ENCODE measurements at regions not wholly inside any gene's neighbourhood (a gene's known extent, or its start where the extent isn't known, plus 50 kb on each side); places are given as distances from the start of the nearest gene placed in this dataset.

- peaks cover 24% of the 10 kb centered on the region for H3K4me1 ChIP-seq (ENCODE audit: control insufficient read depth, insufficient read depth, low read length, poor library complexity, severe bottlenecking)
- H3K9me3 ChIP-seq (ENCODE audit: control insufficient read depth, low read length) = peaks cover 4% of the 10 kb centered on the region
- H3K27ac ChIP-seq (ENCODE audit: low read depth, low read length, severe bottlenecking) = no peak overlapping the region
- H3K36me3 ChIP-seq (ENCODE audit: control insufficient read depth, insufficient read depth, low read length) = no peaks in the 10 kb centered on the region
- 83 to 88% methylated on average over 3 to 4 of the region's 4 CpGs for WGBS, 2 experiments (ENCODE audit: insufficient coverage in 2 of 2)
- no peak overlapping the region for H3K4me3 ChIP-seq (ENCODE audit: extremely low read depth, insufficient read depth, low read length, poor library complexity, severe bottlenecking)
Observed at GRCh38 chr2:15736396-15737180, 144.9 kb downstream of the DDX1 start.

DNA sequence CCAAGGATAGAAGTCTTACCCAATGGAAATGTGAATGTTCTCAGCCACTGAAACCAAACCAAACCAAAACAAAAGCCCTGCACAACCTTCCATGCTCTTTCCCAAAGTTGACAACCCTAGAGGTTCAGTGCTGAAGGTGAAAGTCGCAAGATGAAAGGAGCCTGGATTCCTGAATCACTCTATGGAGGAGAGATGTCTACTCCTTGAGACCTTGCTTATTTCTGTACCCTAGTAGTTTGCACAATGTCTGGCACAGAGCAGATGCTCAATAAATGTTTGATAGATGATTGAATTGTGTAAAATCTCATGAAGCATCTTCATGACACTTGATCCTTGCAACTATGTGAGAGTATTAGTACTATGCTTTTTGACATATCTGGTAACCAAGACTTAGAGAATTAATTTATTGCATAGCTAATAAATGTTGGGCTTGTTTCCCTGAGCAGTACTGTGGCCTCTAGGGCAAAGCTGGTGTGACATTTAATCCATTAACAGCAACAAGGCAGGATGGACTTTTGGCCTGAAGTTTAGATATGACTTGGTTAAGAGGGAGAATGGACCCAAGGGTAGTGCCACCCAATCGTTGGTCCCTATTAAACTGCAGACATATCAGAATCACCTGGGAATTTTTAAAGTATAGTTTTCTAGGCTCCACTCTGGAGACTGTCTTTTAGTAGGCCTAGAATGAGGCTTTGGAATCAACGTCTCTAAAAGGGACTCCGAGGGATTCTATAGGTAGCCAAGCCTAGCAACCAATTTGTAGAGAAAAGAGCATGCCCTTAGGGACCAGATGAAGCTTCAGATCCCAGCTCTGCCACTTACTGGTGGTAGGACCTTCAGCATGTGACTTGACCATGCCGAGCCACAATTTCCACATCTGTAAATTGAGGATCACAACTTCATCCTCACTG lies 145.9 kb downstream of the DDX1 start:
- H3K27ac ChIP-seq (ENCODE audit: low read depth, low read length, severe bottlenecking) = no peak overlapping the region
- 95 to 100% methylated on average over 4 of the region's 5 CpGs for WGBS, 2 experiments (ENCODE audit: insufficient coverage in 2 of 2)
- peaks cover 21% of the 10 kb centered on the region for H3K4me1 ChIP-seq (ENCODE audit: control insufficient read depth, insufficient read depth, low read length, poor library complexity, severe bottlenecking)
- no peak overlapping the region for H3K4me3 ChIP-seq (ENCODE audit: extremely low read depth, insufficient read depth, low read length, poor library complexity, severe bottlenecking)
- H3K9me3 ChIP-seq (ENCODE audit: control insufficient read depth, low read length) = peaks cover 4% of the 10 kb centered on the region
- no peaks in the 10 kb centered on the region for H3K36me3 ChIP-seq (ENCODE audit: control insufficient read depth, insufficient read depth, low read length)

DNA sequence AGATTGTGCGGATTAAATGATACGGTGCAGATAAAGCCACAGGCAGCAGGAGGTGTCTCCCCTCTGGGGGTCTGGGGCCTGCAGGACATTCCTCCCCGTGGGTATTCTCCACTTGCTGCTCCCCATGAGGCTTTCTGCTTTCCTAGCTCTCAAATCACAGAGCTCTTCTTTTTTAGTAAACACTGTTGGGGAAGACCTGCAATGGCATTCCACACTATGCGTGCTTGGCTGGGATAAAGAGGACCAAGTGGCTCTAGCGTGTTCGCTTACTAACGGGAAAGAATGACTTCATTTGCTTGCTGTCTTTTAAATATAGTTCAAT lies 146.5 kb downstream of the DDX1 start:
- 87 to 89% methylated on average over 3 to 4 of the region's 7 CpGs for WGBS, 2 experiments (ENCODE audit: insufficient coverage in 2 of 2)
- no peak overlapping the region for H3K27ac ChIP-seq (ENCODE audit: low read depth, low read length, severe bottlenecking)
- peaks cover 18% of the 10 kb centered on the region for H3K4me1 ChIP-seq (ENCODE audit: control insufficient read depth, insufficient read depth, low read length, poor library complexity, severe bottlenecking)
- H3K4me3 ChIP-seq (ENCODE audit: extremely low read depth, insufficient read depth, low read length, poor library complexity, severe bottlenecking) = no peak overlapping the region
- H3K36me3 ChIP-seq (ENCODE audit: control insufficient read depth, insufficient read depth, low read length) = no peaks in the 10 kb centered on the region
- H3K9me3 ChIP-seq (ENCODE audit: control insufficient read depth, low read length) = peaks cover 4% of the 10 kb centered on the region

GRCh38 chr2:15738943-15739342 lies 147.3 kb downstream of the DDX1 start:
- WGBS, 2 experiments (ENCODE audit: insufficient coverage in 2 of 2) = 90 to 92% methylated on average over 3 to 4 of the region's 5 CpGs
- no peak overlapping the region for H3K4me3 ChIP-seq (ENCODE audit: extremely low read depth, insufficient read depth, low read length, poor library complexity, severe bottlenecking)
- no peaks in the 10 kb centered on the region for H3K36me3 ChIP-seq (ENCODE audit: control insufficient read depth, insufficient read depth, low read length)
- H3K27ac ChIP-seq (ENCODE audit: low read depth, low read length, severe bottlenecking) = no peak overlapping the region
- H3K9me3 ChIP-seq (ENCODE audit: control insufficient read depth, low read length) = peaks cover 4% of the 10 kb centered on the region
- H3K4me1 ChIP-seq (ENCODE audit: control insufficient read depth, insufficient read depth, low read length, poor library complexity, severe bottlenecking) = peaks cover 13% of the 10 kb centered on the region

GRCh38 chr2:15744820-15745219 lies 153.2 kb downstream of the DDX1 start:
- WGBS, 2 experiments (ENCODE audit: insufficient coverage in 2 of 2) = 98 to 99% methylated on average over 5 of the region's 5 CpGs
- no peak overlapping the region for H3K27ac ChIP-seq (ENCODE audit: low read depth, low read length, severe bottlenecking)
- H3K9me3 ChIP-seq (ENCODE audit: control insufficient read depth, low read length) = peaks cover 4% of the 10 kb centered on the region
- no peak overlapping the region for H3K4me3 ChIP-seq (ENCODE audit: extremely low read depth, insufficient read depth, low read length, poor library complexity, severe bottlenecking)
- no peaks in the 10 kb centered on the region for H3K36me3 ChIP-seq (ENCODE audit: control insufficient read depth, insufficient read depth, low read length)
- H3K4me1 ChIP-seq (ENCODE audit: control insufficient read depth, insufficient read depth, low read length, poor library complexity, severe bottlenecking) = peaks cover 27% of the 10 kb centered on the region

- 100% methylated on average over 2 of the region's 3 CpGs for whole genome bisulfite sequencing, 2 experiments (ENCODE audit: insufficient coverage in 2 of 2)
- H3K27ac ChIP-seq (ENCODE audit: low read depth, low read length, severe bottlenecking) = no peak overlapping the region
Observed at GRCh38 chr2:15745350-15745749, 153.7 kb downstream of the DDX1 start.

GRCh38 chr2:15745907-15746702 lies 154.4 kb downstream of the DDX1 start:
- H3K9me3 ChIP-seq (ENCODE audit: control insufficient read depth, low read length) = no peaks in the 10 kb centered on the region
- 90 to 95% methylated on average over 3 of the region's 6 CpGs for WGBS, 2 experiments (ENCODE audit: insufficient coverage in 2 of 2)
- no peak overlapping the region for H3K4me3 ChIP-seq (ENCODE audit: extremely low read depth, insufficient read depth, low read length, poor library complexity, severe bottlenecking)
- no peak overlapping the region for H3K27ac ChIP-seq (ENCODE audit: low read depth, low read length, severe bottlenecking)
- H3K4me1 ChIP-seq (ENCODE audit: control insufficient read depth, insufficient read depth, low read length, poor library complexity, severe bottlenecking) = peaks cover 27% of the 10 kb centered on the region
- H3K36me3 ChIP-seq (ENCODE audit: control insufficient read depth, insufficient read depth, low read length) = no peaks in the 10 kb centered on the region

More at GRCh38 chr2:15745350-15745749, 153.7 kb downstream of the DDX1 start:
- no peaks in the 10 kb centered on the region for H3K9me3 ChIP-seq (ENCODE audit: control insufficient read depth, low read length)
- H3K4me3 ChIP-seq (ENCODE audit: extremely low read depth, insufficient read depth, low read length, poor library complexity, severe bottlenecking) = no peak overlapping the region
- H3K36me3 ChIP-seq (ENCODE audit: control insufficient read depth, insufficient read depth, low read length) = no peaks in the 10 kb centered on the region
- H3K4me1 ChIP-seq (ENCODE audit: control insufficient read depth, insufficient read depth, low read length, poor library complexity, severe bottlenecking) = peaks cover 27% of the 10 kb centered on the region

DNA sequence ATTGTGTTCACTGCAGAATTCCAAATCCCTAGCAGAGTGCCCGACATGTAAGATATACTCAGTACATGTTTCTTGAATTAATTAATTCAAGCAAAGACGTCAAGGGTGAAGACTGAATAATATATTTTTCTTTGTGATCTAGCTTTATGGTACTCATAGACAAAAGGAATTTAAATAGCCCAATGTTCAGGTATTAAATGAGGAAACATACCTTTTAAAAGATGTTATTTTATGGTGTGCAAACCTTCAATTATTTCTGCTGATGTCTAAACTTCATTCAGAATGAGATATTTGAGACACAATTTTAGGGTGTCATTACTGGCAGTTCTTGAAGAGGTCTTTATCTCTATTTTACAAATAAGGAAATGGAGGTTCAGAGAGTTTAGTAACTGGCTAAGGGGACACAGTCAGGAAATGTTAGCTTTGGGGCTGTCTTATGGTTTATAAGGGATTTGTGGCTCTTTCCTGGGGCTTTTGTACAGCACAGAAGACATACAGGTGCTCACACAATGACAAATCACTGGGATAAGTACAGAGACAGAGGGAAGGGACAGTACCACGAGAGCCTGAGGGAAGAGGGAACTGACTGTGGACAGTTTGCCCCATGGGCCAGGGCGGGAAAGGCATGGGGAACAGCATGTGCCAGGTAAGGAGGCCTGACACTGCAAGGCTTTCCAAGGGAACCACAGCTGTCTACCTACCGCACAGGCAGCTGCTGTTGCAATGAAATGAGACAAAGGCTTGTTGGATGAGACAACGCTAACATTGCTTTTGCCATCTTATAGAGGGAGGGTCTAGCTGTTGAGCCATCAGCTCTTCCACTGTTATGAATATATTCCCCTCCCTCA lies 155.3 kb downstream of the DDX1 start:
- H3K4me1 ChIP-seq (ENCODE audit: control insufficient read depth, insufficient read depth, low read length, poor library complexity, severe bottlenecking) = peaks cover 27% of the 10 kb centered on the region
- no peaks in the 10 kb centered on the region for H3K9me3 ChIP-seq (ENCODE audit: control insufficient read depth, low read length)
- no peaks in the 10 kb centered on the region for H3K36me3 ChIP-seq (ENCODE audit: control insufficient read depth, insufficient read depth, low read length)
- no peak overlapping the region for H3K4me3 ChIP-seq (ENCODE audit: extremely low read depth, insufficient read depth, low read length, poor library complexity, severe bottlenecking)
- peak overlapping the region; percentile 95 for H3K27ac ChIP-seq (ENCODE audit: low read depth, low read length, severe bottlenecking)
- WGBS, 2 experiments (ENCODE audit: insufficient coverage in 2 of 2) = 87 to 94% methylated on average over 3 to 4 of the region's 6 CpGs

DNA sequence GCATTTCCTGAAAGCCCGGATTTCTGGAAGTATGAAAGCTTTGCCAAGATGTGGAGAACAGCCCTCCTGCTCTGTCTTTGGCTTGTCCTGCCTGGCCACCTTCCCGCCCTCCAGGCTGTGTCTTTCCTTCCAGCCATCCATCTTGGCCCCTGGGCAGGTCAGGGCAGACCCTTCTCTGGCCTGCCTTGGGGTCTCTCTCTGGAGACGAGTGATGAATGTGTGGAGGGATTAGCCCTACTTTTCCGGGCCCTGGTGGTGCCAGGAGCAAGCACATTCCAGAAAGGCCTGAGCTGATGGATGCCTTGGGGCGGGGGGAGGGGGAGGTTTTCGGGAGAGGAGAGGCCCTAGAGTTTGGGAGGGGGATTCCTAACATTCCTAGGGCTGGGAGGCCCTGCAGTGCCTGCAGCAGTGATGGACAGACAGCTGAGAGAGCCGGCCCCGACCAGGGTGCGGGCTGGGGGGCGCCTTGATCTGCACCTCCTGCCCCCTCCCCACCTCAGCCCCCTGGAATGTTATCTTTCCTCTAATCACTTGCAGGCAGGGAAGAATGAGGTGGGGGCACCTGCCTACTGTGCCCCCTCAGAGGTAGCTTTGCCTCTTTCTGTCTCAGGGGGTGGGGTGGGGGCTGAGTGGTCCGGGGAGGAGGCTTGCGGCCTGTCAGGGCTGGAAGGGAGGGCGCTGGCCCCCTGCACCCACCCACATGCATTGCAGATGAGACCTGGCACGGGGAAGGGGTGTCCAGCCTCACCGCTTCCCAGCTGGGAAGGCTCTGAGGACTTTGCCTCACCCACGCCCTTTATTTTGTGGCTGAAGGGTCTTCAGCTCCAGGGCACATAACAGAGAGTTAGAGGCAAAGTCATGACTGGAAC lies 156.2 kb downstream of the DDX1 start:
- Histone ChIP-seq H3K9me3 (ENCODE audit: control insufficient read depth, low read length) (no peaks in the 10 kb centered on the region), H3K36me3 (ENCODE audit: control insufficient read depth, insufficient read depth, low read length) (no peaks in the 10 kb centered on the region), H3K4me1 (ENCODE audit: control insufficient read depth, insufficient read depth, low read length, poor library complexity, severe bottlenecking) (peaks cover 27% of the 10 kb centered on the region), H3K4me3 (ENCODE audit: extremely low read depth, insufficient read depth, low read length, poor library complexity, severe bottlenecking) (no peak overlapping the region), H3K27ac (ENCODE audit: low read depth, low read length, severe bottlenecking) (peak overlapping the region; percentile 95)
- 16 to 21% methylated on average over 3 to 11 of the region's 16 CpGs for WGBS, 2 experiments (ENCODE audit: insufficient coverage in 2 of 2)

All from mesodermal cell (in vitro differentiated cells).